GM19463 (cell line): ENCODE measurements at regions not wholly inside any gene's neighbourhood (a gene's known extent, or its start where the extent isn't known, plus 50 kb on each side); places are given as distances from the start of the nearest gene placed in this dataset.
"Not testable (repeated sequence)": the region's sequence is repeated elsewhere in the genome, so short reads cannot be mapped to it uniquely, and the experiment has no call there.

Experiments
- ATAC-seq: cut with Tn5 transposase; IDR thresholded peaks from one replicate; pipeline ENCODE4 v1.9.1; 2021; ENCODE audit warnings: mild to moderate bottlenecking, moderate library complexity; ENCODE audit not compliant: unreplicated experiment

DNA sequence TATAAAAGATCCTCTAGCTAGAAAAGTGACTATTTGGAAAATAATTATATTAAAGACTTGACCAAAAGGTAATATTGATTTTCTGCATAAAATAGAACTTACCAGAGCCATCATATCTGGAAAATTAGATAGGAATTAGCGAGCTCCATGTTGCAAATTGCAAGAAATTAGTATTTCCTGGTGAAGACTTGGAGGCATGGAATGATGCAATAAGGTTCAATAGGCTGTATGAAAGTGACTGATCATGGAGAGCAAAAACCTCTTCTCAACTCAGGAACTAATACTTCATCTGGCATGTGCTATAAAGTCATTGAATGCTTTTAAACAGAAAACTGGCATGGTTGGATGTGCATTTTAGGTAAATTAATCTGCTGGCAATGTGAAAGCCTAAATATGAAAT, 66.3 kb upstream of the UFM1 start:
- ATAC-seq: no peak

DNA sequence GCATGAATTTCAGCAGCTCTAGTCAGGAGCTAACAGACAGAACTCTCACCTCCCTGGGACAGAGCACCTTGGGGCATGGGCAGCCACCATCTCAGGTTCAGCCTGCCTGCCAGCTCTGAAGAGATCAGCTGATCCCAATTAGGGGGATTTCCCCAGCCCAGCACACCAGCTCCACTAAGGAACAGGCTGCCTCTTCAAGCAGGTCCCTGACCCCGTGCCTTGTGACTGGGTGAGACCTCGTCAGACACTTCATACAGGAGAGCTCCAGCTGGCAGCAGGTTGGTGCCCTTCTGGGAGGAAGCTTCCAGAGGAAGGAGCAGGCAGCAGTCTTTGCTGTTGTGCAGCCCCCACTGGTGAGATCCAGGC, 84.5 kb upstream of the UFM1 start:
- ATAC-seq: no peak

DNA sequence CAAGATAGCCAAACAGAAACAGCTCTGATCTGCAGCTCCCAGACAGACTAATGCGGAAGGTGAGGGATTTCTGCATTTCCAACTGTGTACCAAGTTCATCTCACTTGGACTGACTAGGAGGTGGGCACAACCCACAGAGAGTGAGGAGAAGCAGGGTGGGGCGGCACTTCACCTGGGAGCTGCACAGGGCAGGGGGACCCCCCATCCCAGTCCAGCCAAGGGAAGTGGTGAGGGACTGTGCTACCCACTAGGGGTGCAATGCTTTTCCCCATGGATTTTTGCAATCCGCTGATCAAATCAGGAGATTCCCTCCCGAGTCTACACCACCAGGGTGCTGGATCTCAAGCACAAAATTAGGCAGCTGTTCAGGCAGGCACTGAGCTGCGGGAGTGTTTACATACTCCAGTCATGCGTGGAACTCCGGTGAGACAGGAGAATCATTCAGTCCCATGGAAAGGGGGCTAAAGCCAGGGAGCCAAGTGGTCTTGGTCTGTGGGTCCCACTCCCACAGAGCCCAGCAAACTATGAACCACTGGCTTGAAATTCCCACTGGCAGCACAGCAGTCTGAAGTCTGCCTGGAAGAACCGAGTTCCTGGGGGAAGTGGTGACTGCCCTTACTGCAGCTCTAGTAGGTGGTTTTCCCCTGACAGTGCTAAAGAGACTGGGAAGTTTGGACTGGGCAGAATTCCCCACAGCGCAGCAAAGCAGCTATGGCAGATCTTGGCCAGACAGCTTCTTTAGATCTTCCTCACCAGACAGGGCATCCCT, 85.1 kb upstream of the UFM1 start:
- ATAC-seq: no peak

DNA sequence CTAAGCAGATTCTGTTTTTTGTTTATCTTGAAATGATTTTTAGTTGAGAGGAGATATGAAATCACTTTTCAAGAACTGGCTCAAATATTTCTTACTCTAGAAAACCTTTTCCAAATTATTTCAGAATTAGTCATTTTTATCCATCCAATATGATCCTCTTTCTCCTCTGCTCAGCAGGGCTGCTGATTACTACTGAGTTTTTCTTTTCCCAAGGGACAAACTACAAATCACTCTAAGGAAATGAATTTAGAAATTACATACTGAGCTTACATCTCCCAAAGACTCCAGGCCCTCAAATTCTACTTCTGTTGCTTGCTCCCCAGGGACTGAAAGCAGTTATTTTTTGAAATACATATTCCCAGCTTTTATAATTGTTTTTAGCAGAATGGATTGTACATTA, 87.4 kb upstream of the UFM1 start:
- no peak for ATAC-seq

DNA sequence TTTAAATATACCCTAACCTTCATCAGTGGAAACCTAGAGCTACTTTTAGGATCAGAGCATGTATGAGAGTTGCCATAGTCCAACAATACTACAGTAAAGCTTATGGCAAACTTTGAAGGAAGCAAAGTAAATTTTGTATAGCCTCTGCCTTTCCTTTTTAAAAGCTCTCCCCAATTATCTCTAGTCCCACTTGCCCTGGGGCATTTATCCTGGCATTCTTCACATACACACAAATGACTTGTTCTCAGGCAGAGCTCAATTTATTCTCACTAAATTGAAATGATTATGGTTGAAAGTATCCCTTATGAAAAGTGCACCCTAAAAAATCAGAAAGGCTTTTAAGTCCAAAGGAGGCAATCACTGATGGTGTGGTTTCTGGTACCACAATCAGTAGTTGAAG, 94.1 kb upstream of the UFM1 start:
- ATAC-seq: no peak

DNA sequence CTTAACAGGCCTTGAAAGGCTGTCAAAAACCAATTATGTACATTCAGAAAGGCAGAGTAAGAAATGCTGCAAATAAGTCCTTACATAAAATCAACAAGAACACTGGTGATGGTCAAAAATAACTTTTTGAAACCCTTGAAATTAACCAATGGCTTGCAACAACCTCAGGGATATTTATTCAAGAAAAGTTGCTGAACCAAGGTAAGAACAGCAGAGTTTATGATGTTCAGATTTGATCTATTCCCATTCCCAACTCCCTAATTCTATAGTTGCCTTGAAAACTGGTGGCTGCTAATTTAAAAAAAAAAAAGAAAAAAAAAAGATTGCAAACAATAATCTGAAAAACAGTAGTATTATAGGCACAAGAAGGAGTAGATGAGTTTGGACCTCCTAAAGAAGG, 109.8 kb upstream of the UFM1 start:
- no peak for ATAC-seq

DNA sequence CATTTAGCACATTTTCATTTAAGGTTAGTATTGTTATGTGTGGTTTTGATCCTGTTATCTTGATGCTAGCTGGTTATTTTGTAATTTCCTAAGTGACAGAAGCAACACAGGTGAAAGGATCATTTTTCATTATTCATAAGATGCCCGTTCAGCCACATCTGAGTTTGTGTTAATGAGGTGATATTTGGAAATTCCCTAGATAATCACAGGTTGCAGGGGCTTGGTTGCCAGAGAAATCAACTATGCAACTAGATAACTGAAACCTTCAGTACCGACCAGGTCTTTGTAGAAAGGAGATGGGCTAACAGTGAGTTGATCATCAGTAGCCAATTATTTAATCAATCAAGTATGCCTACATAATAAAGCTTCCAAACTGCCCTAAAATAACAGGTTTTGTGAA, 121.3 kb upstream of the UFM1 start:
- no peak for ATAC-seq

DNA sequence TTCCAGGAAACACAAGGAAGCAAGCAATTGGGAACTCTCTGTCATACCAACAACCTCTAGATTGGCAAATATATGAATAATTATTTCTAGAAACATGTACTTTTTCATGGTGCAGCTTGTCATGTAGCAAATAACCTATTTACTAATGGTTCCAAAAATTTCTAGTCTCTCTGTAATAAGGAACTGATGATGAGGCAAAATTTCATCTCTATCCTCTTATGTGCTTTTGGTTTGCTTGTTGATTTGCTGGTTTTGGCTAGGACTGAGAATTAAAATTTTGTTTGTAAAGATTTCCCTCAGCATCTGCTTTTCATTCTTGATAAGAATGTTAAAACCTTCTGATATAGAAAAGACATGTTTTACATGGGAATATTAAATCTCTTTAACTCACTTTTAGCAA, 123.2 kb upstream of the UFM1 start:
- no peak for ATAC-seq

DNA sequence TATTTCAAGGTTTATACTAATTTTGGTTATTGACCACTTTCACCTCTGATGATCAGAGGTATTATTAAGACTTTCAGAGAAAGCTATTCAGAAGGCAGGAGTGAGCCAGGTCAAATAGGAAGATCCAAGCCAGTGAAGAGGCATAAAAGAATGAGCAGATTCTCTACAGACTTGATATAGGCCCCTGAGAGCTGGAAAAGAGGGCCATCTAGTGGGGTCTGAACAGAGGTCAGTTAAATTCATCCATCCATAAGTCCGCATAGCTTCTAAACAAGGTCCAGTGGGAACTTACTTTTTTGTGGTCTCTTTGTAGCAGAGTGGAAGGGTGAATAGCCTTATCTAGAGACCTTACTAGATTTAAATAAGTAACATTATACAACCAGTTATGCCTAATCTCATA, 126.6 kb upstream of the UFM1 start:
- ATAC-seq: no peak

DNA sequence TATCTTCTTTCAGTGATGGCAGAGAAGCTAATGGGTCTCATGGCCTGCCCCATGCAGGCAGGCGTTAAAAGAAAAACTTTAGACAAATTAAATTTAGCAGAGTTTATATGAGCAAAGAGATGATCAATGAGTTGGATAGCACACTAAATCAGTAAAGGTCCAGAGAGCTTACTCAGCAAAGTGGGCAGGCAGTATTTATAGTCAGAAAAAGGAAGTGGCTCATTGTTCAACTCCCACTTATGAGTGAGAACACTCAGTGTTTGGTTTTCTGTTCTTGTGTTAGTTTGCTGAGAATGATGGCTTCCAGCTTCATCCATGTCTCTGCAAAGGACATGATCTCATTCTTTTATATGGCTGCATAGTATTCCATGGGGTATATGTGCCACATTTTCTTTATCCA, 128.5 kb upstream of the UFM1 start:
- ATAC-seq: not testable (repeated sequence)

DNA sequence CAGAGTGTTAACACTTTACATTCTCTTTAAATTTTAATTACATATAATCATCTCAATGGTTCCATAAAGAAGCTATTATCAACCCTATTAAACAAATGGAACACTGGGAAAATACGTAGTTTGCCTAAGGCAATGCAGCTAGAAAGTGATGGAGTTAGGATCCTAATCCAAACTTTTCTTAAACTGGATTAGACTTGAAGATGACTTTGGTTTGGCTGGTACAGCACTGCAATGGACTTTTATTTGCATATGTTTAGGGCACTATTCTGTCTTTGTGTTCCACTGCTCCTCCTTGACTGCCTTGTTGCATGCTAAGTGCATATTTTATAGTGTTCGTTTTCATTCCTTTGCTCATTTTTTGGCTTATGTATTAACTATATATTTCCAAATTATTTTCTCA, 133.5 kb upstream of the UFM1 start:
- ATAC-seq: no peak

DNA sequence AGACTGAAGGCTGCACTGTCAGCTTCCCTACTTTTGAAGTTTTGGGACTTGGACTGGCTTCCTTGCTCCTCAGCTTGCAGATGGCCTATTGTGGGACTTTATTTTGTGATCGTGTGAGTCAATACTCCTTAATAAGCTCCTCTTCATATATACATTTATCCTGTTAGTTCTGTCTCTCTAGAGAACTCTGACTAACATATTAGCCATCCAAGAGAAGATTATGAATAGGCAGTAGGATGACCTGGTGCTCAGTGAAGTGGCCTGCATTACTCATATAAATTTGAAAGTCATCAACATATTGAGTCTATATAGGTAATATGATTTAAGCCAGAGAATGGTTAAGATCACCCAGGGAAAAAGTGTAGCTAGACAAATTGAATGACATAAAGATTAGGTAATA, 136.3 kb upstream of the UFM1 start:
- no peak for ATAC-seq

DNA sequence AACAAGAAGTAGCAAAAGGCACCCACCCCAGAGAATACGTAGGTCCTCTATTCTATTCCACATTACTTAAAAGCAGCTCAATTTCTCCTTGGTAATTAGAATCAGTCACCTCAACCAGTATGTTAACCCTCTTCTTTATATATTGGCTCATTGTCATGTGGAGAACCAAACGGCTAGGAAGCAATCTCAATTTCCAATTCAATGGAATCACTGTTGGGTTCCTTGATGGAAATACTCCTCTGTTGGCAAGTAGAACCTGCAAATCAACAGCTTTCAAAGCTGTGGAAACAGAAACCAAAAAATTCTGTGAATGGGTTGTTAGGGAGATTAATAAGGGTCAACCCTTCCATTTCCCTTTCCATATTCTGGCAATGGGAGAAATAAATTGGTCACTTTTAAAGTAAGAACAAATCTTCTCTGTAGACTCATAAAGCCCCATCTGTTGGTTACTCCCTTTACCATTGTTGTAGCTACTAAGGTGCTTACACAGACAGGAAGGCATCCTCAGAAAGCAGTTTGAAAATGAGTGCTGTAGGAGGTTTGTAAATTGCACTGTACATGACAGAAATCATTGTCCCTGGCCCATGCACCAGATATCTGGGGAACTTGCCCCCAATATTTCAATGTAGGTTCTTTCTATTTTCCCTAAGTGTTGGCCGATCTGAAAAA, 138.6 kb upstream of the UFM1 start:
- ATAC-seq: no peak

DNA sequence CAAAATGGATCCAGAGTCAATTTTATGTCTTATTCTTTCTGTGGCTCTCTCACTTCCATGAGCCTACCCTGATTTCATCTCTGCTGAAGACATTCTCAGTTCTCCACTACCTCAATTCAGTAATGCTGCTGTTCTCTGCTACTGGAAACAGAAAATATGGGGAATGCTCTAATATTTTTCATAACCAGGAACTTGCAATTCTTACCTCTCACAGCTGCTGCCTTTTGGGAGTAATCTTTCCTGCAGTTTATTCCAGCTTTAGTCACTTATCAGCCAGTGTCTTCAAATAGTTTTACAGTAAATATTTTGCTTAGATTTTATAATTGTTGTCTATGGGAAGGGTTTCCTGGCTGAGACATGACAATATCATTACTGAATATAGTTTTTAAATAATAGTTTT, 145.1 kb upstream of the UFM1 start:
- no peak for ATAC-seq

DNA sequence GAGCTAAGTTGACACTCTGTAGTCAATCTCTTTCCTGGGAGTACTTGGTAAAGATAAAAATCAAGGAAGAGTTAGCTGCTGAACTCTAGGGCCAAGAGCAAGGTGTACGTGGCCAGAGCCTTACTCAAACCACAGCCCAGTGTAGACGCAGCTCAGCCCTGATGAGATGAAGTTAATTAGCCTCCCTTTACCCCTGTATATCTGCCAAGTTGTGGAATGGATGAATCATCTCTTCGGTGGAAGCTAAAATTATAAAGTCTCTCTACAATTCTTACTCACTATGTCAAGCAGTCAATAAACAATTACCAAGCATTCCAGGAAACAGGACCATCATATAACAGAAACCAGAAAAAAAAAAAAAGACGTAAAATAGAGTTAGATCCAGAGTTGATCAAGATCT, 146.9 kb upstream of the UFM1 start:
- ATAC-seq: no peak

DNA sequence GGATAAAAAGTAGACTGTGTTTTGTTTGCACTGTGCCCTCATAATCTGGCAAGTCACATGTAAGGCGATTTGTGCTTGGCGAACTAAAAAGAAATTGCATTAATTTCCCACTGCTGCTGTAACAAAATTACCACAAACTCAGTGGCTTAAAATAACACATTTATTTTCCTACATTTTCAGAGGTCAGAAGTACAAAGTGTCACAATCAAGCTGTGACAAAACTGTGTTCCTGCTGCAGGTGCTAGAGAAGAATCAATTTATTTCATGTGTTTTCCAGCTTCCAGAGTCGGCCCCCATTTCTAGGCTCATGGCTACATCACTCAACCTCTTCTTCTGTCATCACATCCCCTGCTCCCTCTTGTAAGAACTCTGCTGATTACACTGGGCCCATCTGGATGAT, 158.6 kb upstream of the UFM1 start:
- no peak for ATAC-seq

DNA sequence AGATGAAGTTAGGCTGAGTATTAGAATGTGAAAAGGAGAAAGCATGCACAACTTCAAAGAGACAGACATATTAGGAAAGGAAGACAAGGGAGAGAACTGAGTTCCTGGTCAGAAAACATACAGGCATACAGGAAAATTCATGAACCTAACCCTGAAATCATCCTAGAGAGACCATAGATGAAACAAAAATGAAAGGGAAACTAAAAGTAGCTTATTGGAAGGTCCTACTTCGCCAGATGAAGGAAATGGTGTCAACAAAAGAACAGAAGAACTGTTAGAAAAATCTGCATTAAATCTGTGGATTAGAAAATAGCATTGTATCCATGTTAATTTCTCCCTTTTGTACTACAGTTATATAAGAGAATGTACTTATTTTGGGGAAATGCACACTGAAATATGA, 169.0 kb upstream of the UFM1 start:
- ATAC-seq: peak; percentile 57

DNA sequence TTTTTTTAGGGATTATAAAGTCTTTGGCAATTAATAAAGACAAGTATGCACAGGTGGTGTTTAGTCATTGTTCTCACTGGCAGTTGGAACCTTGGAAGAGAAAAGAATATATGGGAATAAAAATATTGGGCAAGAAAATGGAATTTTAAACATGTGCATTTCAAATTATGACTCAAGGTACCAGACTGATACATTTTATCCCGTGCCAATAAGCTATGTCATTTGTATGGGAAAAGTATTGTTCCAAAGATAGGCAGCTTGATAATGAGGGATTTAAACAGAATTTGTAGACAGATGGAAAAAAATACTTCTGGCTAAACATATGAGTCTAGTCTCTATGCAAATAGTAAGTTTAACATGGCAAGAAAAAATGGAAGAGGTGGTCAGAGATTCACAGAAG, 169.5 kb upstream of the UFM1 start:
- no peak for ATAC-seq

DNA sequence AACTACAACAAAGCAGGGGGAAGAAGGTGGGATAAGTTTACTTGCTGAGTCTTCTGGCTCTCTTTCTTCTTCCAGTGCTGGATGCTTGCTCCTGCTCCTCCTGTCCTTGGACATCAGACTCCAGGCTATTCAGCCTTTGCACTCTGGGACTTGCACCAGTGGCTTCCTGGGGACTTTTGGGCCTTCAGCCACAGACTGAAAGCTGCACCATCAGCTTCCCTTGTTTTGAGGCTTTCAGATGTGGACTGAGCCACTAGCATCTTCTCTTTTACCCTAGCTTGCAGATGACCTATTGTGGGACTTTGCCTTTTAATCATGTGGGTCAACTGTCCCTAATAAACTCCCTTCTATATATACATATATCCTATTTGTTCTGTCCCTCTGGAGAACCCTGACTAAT, 173.0 kb upstream of the UFM1 start:
- no peak for ATAC-seq

DNA sequence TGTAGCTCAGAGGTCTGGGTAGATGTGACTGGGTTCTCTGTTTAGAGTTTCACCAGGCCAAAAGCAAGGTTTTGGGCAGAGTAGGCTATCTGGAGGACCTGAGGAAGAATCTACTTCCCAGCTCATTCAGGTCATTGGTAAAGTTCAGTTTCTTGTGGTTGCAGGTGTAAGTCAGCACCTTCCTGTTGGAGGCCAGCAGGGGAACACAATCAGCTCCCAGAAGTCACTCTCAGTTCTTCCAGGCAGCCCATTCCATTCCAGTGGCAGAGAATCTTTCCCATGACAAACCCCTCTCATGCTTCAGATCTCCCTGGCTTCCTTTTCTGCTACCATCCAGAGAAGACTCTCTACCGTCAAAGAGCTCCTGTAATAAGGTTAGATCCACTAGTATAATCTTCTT, 176.2 kb upstream of the UFM1 start:
- ATAC-seq: no peak

DNA sequence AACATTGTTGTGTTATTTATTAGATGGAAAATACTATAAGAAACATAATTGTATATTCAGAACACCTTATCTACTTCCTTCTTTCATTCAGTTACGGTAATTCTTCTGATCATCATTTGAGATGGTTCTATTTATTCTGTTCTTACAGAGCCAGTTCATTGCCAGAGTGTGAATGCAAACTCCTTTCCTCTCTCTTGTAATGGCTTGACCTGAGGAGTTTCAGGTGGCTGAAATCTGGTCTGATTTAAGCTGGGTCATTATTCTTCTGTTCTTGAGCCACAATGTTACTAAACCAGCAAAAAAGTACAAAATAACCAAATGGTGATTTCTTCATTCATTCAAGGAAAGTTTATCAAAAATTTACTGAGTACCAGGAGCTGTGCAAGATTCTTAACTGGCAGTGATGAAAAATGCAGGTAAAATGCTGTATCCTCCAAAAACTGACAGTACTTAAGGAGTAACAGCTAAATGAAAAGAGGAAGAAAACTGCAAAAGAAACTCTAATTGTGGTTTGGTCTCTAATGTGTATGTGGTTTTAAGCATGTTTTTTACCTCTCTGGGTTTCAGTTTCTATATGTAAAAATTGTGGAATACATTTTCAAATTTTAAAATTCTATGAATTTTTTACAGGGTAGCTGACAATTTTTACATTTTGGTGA, 182.4 kb upstream of the UFM1 start:
- peak; percentile 95 for ATAC-seq

DNA sequence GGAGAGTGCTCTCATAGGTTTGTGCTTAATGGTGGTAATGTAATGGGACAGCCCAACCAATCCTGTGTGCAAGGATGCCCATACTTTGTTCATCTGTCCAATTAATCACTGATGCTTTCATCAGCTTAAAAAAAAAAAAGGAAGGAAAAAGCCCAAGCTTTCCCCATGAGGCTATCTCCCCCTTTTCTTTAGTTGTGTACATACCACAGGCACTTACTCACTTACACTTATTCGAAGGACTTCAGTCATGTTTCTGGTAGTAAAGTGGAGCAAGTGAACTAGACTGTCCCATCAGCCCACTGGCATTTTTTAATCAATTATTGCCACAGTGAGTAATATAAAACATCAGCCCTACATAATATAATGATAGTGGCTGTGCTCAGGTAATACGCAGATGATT, 183.5 kb upstream of the UFM1 start:
- no peak for ATAC-seq
